Upper lobe of left lung (tissue), 6 donors: ENCODE measurements at regions not wholly inside any gene's neighbourhood (a gene's known extent, or its start where the extent isn't known, plus 50 kb on each side); places are given as distances from the start of the nearest gene placed in this dataset.

Experiments
- ATAC-seq, 2 donors: fragments of 200-7000 bp; cut with Tn5 transposase; one replicate each; pipeline ENCODE4 v1.9.1; 2022; ENCODE audit warnings: mild to moderate bottlenecking in 2 of 2, moderate library complexity in 2 of 2; ENCODE audit not compliant: low FRiP score in 2 of 2
- DNase-seq, 2 donors: peaks; one replicate each; pipeline ENCODE4 v3.0.0-alpha.2; 2019 to 2020
- H3K27ac ChIP-seq, 4 donors: fragments of 200-600 bp; sonication (generic); one replicate each; pipeline ENCODE4 v1.5.1; 2016 to 2019
- H3K27me3 ChIP-seq, 4 donors: fragments of 200-600 bp; sonication (generic); one replicate each; pipeline ENCODE4 v1.5.1; 2017 to 2019
- H3K36me3 ChIP-seq, 4 donors: fragments of 200-600 bp; sonication (generic); one replicate each; pipeline ENCODE4 v1.5.1; 2016 to 2019
- H3K4me1 ChIP-seq, 4 donors: fragments of 200-600 bp; sonication (generic); one replicate each; pipeline ENCODE4 v1.5.1; 2018 to 2019
- H3K4me3 ChIP-seq, 4 donors: fragments of 200-600 bp; sonication (generic); one replicate each; pipeline ENCODE4 v1.5.1; 2017 to 2019; ENCODE audit warnings: mild to moderate bottlenecking in 2 of 4, moderate library complexity in 1 of 4
- H3K9me3 ChIP-seq, 4 donors: fragments of 200-600 bp; sonication (generic); one replicate each; pipeline ENCODE4 v1.5.1; 2018 to 2019
- CTCF ChIP-seq, 6 experiments: fragments of 450-650 bp in 4 of 6; fragments of 200-600 bp in 2 of 6; sonication (generic) in 2 of 6; IDR thresholded peaks; one replicate each; pipeline ENCODE4 v1.5.1; 2016 to 2019; ENCODE audit warnings: antibody characterized with exemption in 6 of 6
- EP300 ChIP-seq, 4 donors: sonication (generic); formaldehyde crosslinking; IDR thresholded peaks; one replicate each; pipeline ENCODE4 v1.5.1; 2017; ENCODE audit warnings: antibody characterized with exemption in 4 of 4, control low read depth in 2 of 4
- POLR2A ChIP-seq, 4 donors: fragments of 450-650 bp; IDR thresholded peaks; one replicate each; pipeline ENCODE4 v1.5.1; 2016 to 2017; ENCODE audit warnings: antibody characterized with exemption in 4 of 4, mild to moderate bottlenecking in 2 of 4
- POLR2AphosphoS5 ChIP-seq, 2 donors: sonication (generic); formaldehyde crosslinking; IDR thresholded peaks; one replicate each; pipeline ENCODE4 v1.5.1; 2017; ENCODE audit warnings: antibody characterized with exemption in 2 of 2
- WGBS, 2 donors: methylation state at CpG; one replicate each; pipeline ENCODE4 v1.1.5; 2017 to 2018; 5-methylcytosine and 5-hydroxymethylcytosine counted together
- donor health status: DM: no; HTN: no; CAD: no; lungs with moderate emphysema.
- donor health status: DM: no; HTN: yes; CAD: no; lungs with severe emphysema.

GRCh38 chr5:159630545-159630944 is 285.7 kb upstream of the ADRA1B start:
- Histone ChIP-seq H3K36me3 (no peaks in the 10 kb centered on the region), H3K4me1 (no peaks in the 10 kb centered on the region), H3K9me3 (no peaks in the 10 kb centered on the region), H3K27me3 (no peaks in the 10 kb centered on the region), H3K27ac (no peak overlapping the region), H3K4me3 (no peak overlapping the region)
- ATAC-seq, result no peak
- DNase-seq, result no peak
- 47 to 52% methylated on average over 2 of the region's 2 CpGs for WGBS, 2 donors
- TF ChIP-seq CTCF (IDR thresholded peaks at IDR 0.05) (no peak), EP300 (IDR thresholded peaks at IDR 0.05) (no peak), POLR2AphosphoS5 (IDR thresholded peaks at IDR 0.05) (no peak), POLR2A (IDR thresholded peaks at IDR 0.05) (no peak)

GRCh38 chr5:159631001-159631400 is 285.3 kb upstream of the ADRA1B start:
- Histone ChIP-seq H3K4me3 (no peak overlapping the region), H3K36me3 (no peaks in the 10 kb centered on the region), H3K9me3 (no peaks in the 10 kb centered on the region), H3K27me3 (no peaks in the 10 kb centered on the region), H3K27ac (no peak overlapping the region), H3K4me1 (no peaks in the 10 kb centered on the region)
- no peak for ATAC-seq
- 80 to 84% methylated on average over 3 of the region's 3 CpGs for WGBS, 2 donors
- no peak for TF ChIP-seq CTCF (IDR thresholded peaks at IDR 0.05)
- no peak for TF ChIP-seq POLR2A (IDR thresholded peaks at IDR 0.05)
- no peak for TF ChIP-seq POLR2AphosphoS5 (IDR thresholded peaks at IDR 0.05)
- TF ChIP-seq EP300 (IDR thresholded peaks at IDR 0.05), result no peak
- no peak for DNase-seq

- Histone ChIP-seq H3K4me3 (no peak overlapping the region), H3K4me1 (no peaks in the 10 kb centered on the region), H3K27me3 (no peaks in the 10 kb centered on the region), H3K36me3 (no peaks in the 10 kb centered on the region), H3K27ac (no peak overlapping the region), H3K9me3 (no peaks in the 10 kb centered on the region)
- ATAC-seq (no peak), DNase-seq (no peak)
- WGBS, 2 donors, result 76 to 85% methylated on average over 3 of the region's 3 CpGs
- TF ChIP-seq POLR2AphosphoS5 (IDR thresholded peaks at IDR 0.05) (no peak), POLR2A (IDR thresholded peaks at IDR 0.05) (no peak), EP300 (IDR thresholded peaks at IDR 0.05) (no peak), CTCF (IDR thresholded peaks at IDR 0.05) (no peak)
Measured at GRCh38 chr5:159632866-159633265, 283.4 kb upstream of the ADRA1B start.

- H3K9me3 ChIP-seq, result no peaks in the 10 kb centered on the region
- no peaks in the 10 kb centered on the region for H3K36me3 ChIP-seq
- H3K4me3 ChIP-seq, result no peak overlapping the region
- no peak overlapping the region for H3K27ac ChIP-seq
- no peak for TF ChIP-seq POLR2AphosphoS5 (IDR thresholded peaks at IDR 0.05)
- TF ChIP-seq EP300 (IDR thresholded peaks at IDR 0.05), result no peak
- TF ChIP-seq CTCF (IDR thresholded peaks at IDR 0.05), result no peak
- TF ChIP-seq POLR2A (IDR thresholded peaks at IDR 0.05), result no peak
- H3K4me1 ChIP-seq, result no peaks in the 10 kb centered on the region
- DNase-seq (no peak), ATAC-seq (no peak)
- H3K27me3 ChIP-seq, result no peaks in the 10 kb centered on the region
Measured at GRCh38 chr5:159638481-159638880, 277.8 kb upstream of the ADRA1B start.

- H3K9me3 ChIP-seq, result no peaks in the 10 kb centered on the region
- H3K27ac ChIP-seq, result no peak overlapping the region
- H3K36me3 ChIP-seq, result no peaks in the 10 kb centered on the region
- WGBS, 2 donors, result 58 to 70% methylated on average over 2 of the region's 2 CpGs
- TF ChIP-seq EP300 (IDR thresholded peaks at IDR 0.05), result no peak
- no peak for TF ChIP-seq POLR2AphosphoS5 (IDR thresholded peaks at IDR 0.05)
- no peak for TF ChIP-seq POLR2A (IDR thresholded peaks at IDR 0.05)
- no peak for TF ChIP-seq CTCF (IDR thresholded peaks at IDR 0.05)
- no peaks in the 10 kb centered on the region for H3K4me1 ChIP-seq
- H3K4me3 ChIP-seq, result no peak overlapping the region
- H3K27me3 ChIP-seq, result no peaks in the 10 kb centered on the region
- no peak for DNase-seq
- no peak for ATAC-seq
Measured at GRCh38 chr5:159638954-159639559, 277.2 kb upstream of the ADRA1B start.
